BLaER1 (cell line): ENCODE measurements at regions not wholly inside any gene's neighbourhood (a gene's known extent, or its start where the extent isn't known, plus 50 kb on each side); places are given as distances from the start of the nearest gene placed in this dataset.

Source experiments
- H3K27ac ChIP-seq: shearing (Covaris generic); formaldehyde crosslinking; 2 replicates; pipeline ENCODE4 v1.8.1; 2022
- H3K27me3 ChIP-seq: shearing (Covaris generic); formaldehyde crosslinking; 2 replicates; pipeline ENCODE4 v1.8.1; 2022
- H3K36me3 ChIP-seq: shearing (Covaris generic); formaldehyde crosslinking; 2 replicates; pipeline ENCODE4 v1.8.1; 2022
- H3K4me1 ChIP-seq: shearing (Covaris generic); formaldehyde crosslinking; 2 replicates; pipeline ENCODE4 v1.8.1; 2022
- H3K4me2 ChIP-seq: shearing (Covaris generic); formaldehyde crosslinking; 2 replicates; pipeline ENCODE4 v1.8.1; 2022
- H3K4me3 ChIP-seq: shearing (Covaris generic); formaldehyde crosslinking; 2 replicates; pipeline ENCODE4 v1.8.1; 2022
- H3K9ac ChIP-seq: shearing (Covaris generic); formaldehyde crosslinking; 2 replicates; pipeline ENCODE4 v1.8.1; 2022
- H3K9me3 ChIP-seq: shearing (Covaris generic); formaldehyde crosslinking; 2 replicates; pipeline ENCODE4 v1.8.1; 2022
- H4K20me1 ChIP-seq: shearing (Covaris generic); formaldehyde crosslinking; 2 replicates; pipeline ENCODE4 v1.8.1; 2022
- Cebpa-rat ChIP-seq: shearing (Covaris generic); IDR thresholded peaks from 2 replicates; pipeline ENCODE4 v1.8.1; 2022

GRCh38 chr5:66346869-66347268 is 202.8 kb downstream of the SREK1 start:
- H3K27me3 ChIP-seq, result no peaks in the 10 kb centered on the region
- H4K20me1 ChIP-seq, result no peaks in the 10 kb centered on the region
- H3K36me3 ChIP-seq, result no peaks in the 10 kb centered on the region
- no peak overlapping the region for H3K27ac ChIP-seq
- H3K9me3 ChIP-seq, result no peaks in the 10 kb centered on the region
- H3K4me3 ChIP-seq, result no peak overlapping the region
- no peaks in the 10 kb centered on the region; the same call in 1 of the 2 replicates for H3K4me1 ChIP-seq
- no peak overlapping the region for H3K9ac ChIP-seq
- no peak for TF ChIP-seq Cebpa-rat
- no peak overlapping the region for H3K4me2 ChIP-seq

- no peaks in the 10 kb centered on the region for H3K36me3 ChIP-seq
- no peaks in the 10 kb centered on the region; the same call in 1 of the 2 replicates for H3K4me1 ChIP-seq
- H3K27ac ChIP-seq, result no peak overlapping the region
- H3K4me2 ChIP-seq, result no peak overlapping the region
- no peak overlapping the region for H3K4me3 ChIP-seq
- no peaks in the 10 kb centered on the region for H3K9me3 ChIP-seq
- no peak overlapping the region for H3K9ac ChIP-seq
- H3K27me3 ChIP-seq, result no peaks in the 10 kb centered on the region
- no peak for TF ChIP-seq Cebpa-rat
- no peaks in the 10 kb centered on the region for H4K20me1 ChIP-seq
Measured at GRCh38 chr5:66348387-66349125, 204.5 kb downstream of the SREK1 start.

GRCh38 chr5:66351813-66352212 is 207.7 kb downstream of the SREK1 start:
- peaks cover 10% of the 10 kb centered on the region for H3K4me1 ChIP-seq
- H3K36me3 ChIP-seq, result no peaks in the 10 kb centered on the region
- no peak overlapping the region for H3K27ac ChIP-seq
- no peak overlapping the region for H3K4me2 ChIP-seq
- no peak overlapping the region for H3K4me3 ChIP-seq
- no peaks in the 10 kb centered on the region for H3K9me3 ChIP-seq
- no peak for TF ChIP-seq Cebpa-rat
- no peak overlapping the region for H3K9ac ChIP-seq
- no peaks in the 10 kb centered on the region for H3K27me3 ChIP-seq
- H4K20me1 ChIP-seq, result no peaks in the 10 kb centered on the region

- Histone ChIP-seq H3K4me2 (no peak overlapping the region), H3K36me3 (no peaks in the 10 kb centered on the region), H3K9me3 (no peaks in the 10 kb centered on the region), H3K4me3 (no peak overlapping the region), H3K4me1 (peaks cover 10% of the 10 kb centered on the region), H3K27ac (no peak overlapping the region), H3K27me3 (no peaks in the 10 kb centered on the region), H4K20me1 (no peaks in the 10 kb centered on the region), H3K9ac (no peak overlapping the region)
- TF ChIP-seq Cebpa-rat, result no peak
Measured at GRCh38 chr5:66353186-66353585, 209.1 kb downstream of the SREK1 start.

GRCh38 chr5:66354422-66354821 is 210.3 kb downstream of the SREK1 start:
- Histone ChIP-seq H4K20me1 (no peaks in the 10 kb centered on the region), H3K4me1 (peaks cover 10% of the 10 kb centered on the region), H3K9me3 (no peaks in the 10 kb centered on the region), H3K9ac (no peak overlapping the region), H3K4me2 (no peak overlapping the region), H3K4me3 (no peak overlapping the region), H3K27ac (no peak overlapping the region), H3K36me3 (no peaks in the 10 kb centered on the region), H3K27me3 (no peaks in the 10 kb centered on the region)
- no peak for TF ChIP-seq Cebpa-rat

- Histone ChIP-seq H3K4me2 (no peak overlapping the region), H3K4me3 (no peak overlapping the region), H3K27ac (no peak overlapping the region), H3K9me3 (no peaks in the 10 kb centered on the region), H3K27me3 (no peaks in the 10 kb centered on the region), H3K4me1 (peaks cover 10% of the 10 kb centered on the region), H4K20me1 (no peaks in the 10 kb centered on the region), H3K36me3 (no peaks in the 10 kb centered on the region), H3K9ac (no peak overlapping the region)
- TF ChIP-seq Cebpa-rat, result no peak
Measured at GRCh38 chr5:66356011-66356565, 212.0 kb downstream of the SREK1 start.

GRCh38 chr5:66358741-66359140 is 214.6 kb downstream of the SREK1 start:
- Histone ChIP-seq H3K9me3 (no peaks in the 10 kb centered on the region), H3K9ac (no peak overlapping the region), H3K27ac (no peak overlapping the region), H3K4me2 (no peak overlapping the region), H3K27me3 (no peaks in the 10 kb centered on the region), H3K36me3 (no peaks in the 10 kb centered on the region), H4K20me1 (no peaks in the 10 kb centered on the region), H3K4me3 (no peak overlapping the region), H3K4me1 (peaks cover 10% of the 10 kb centered on the region)
- no peak for TF ChIP-seq Cebpa-rat

- no peak for TF ChIP-seq Cebpa-rat
- H3K4me3 ChIP-seq, result no peak overlapping the region
- H3K9me3 ChIP-seq, result no peaks in the 10 kb centered on the region
Measured at GRCh38 chr5:66361070-66361469, 217.0 kb downstream of the SREK1 start.

GRCh38 chr5:66362046-66362445 is 217.9 kb downstream of the SREK1 start:
- no peak overlapping the region for H3K27ac ChIP-seq
- H4K20me1 ChIP-seq, result no peaks in the 10 kb centered on the region
- H3K4me1 ChIP-seq, result no peaks in the 10 kb centered on the region
- no peaks in the 10 kb centered on the region for H3K27me3 ChIP-seq
- H3K4me2 ChIP-seq, result no peak overlapping the region
- H3K4me3 ChIP-seq, result no peak overlapping the region
- TF ChIP-seq Cebpa-rat, result no peak
- H3K36me3 ChIP-seq, result no peaks in the 10 kb centered on the region
- no peaks in the 10 kb centered on the region for H3K9me3 ChIP-seq
- no peak overlapping the region for H3K9ac ChIP-seq

More at GRCh38 chr5:66361070-66361469, 217.0 kb downstream of the SREK1 start:
- H3K9ac ChIP-seq, result no peak overlapping the region
- H3K27ac ChIP-seq, result no peak overlapping the region
- H4K20me1 ChIP-seq, result no peaks in the 10 kb centered on the region
- H3K27me3 ChIP-seq, result no peaks in the 10 kb centered on the region
- H3K4me2 ChIP-seq, result no peak overlapping the region
- no peaks in the 10 kb centered on the region for H3K4me1 ChIP-seq
- H3K36me3 ChIP-seq, result no peaks in the 10 kb centered on the region

GRCh38 chr5:66362687-66363086 is 218.6 kb downstream of the SREK1 start:
- no peaks in the 10 kb centered on the region for H4K20me1 ChIP-seq
- H3K36me3 ChIP-seq, result no peaks in the 10 kb centered on the region
- no peak overlapping the region for H3K4me3 ChIP-seq
- no peaks in the 10 kb centered on the region for H3K4me1 ChIP-seq
- H3K27ac ChIP-seq, result no peak overlapping the region
- no peak overlapping the region for H3K9ac ChIP-seq
- H3K9me3 ChIP-seq, result no peaks in the 10 kb centered on the region
- H3K4me2 ChIP-seq, result no peak overlapping the region
- H3K27me3 ChIP-seq, result no peaks in the 10 kb centered on the region
- TF ChIP-seq Cebpa-rat, result no peak
